ENCODE measurements at regions not wholly inside any gene's neighbourhood (a gene's known extent, or its start where the extent isn't known, plus 50 kb on each side); places are given as distances from the start of the nearest gene placed in this dataset.

DNA sequence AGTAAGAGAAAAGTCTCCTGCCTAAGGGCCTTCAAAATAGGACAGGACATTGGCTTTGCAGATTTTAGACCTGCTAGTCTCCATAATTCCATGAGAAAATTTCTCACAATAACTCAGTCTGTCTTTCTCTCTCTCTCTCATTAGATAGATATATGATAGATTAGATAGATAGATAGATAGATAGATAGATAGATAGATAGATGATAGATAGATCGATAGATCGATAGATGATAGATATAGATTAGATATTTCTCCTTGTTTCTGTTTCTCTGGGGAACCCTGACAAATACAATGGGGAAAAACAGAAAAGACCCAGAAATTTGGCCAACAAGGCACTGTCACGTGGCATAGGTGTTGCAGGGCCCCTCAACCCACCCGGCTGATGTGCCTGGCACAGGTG lies 84.4 kb upstream of the ALDH1B1 start:
- intact Hi-C loops (cut with micrococcal nuclease): no loop called here

GRCh38 chr9:38306899-38307298 lies 85.6 kb upstream of the ALDH1B1 start:
- DNase-seq (ENCODE audit: low spot score): no peak
- Mint-ChIP-seq H3K27ac (no peak overlapping the region), H3K4me3 (ENCODE audit: low read depth) (no peak overlapping the region), H3K36me3 (ENCODE audit: low read depth) (no peaks in the 10 kb centered on the region), H3K27me3 (ENCODE audit: low read depth) (no peaks in the 10 kb centered on the region), H3K4me1 (ENCODE audit: low read depth) (no peaks in the 10 kb centered on the region), H3K9me3 (no peaks in the 10 kb centered on the region)
- intact Hi-C loops (cut with micrococcal nuclease): no loop called here

More for the DNA sequence above, 84.4 kb upstream of the ALDH1B1 start:
- Mint-ChIP-seq H3K27ac (no peak overlapping the region), H3K4me1 (ENCODE audit: low read depth) (no peaks in the 10 kb centered on the region), H3K36me3 (ENCODE audit: low read depth) (no peaks in the 10 kb centered on the region), H3K4me3 (ENCODE audit: low read depth) (no peak overlapping the region), H3K9me3 (no peaks in the 10 kb centered on the region), H3K27me3 (ENCODE audit: low read depth) (no peaks in the 10 kb centered on the region)
- DNase-seq (ENCODE audit: low spot score): no peak

GRCh38 chr9:38305582-38305981 lies 86.9 kb upstream of the ALDH1B1 start:
- DNase-seq (ENCODE audit: low spot score): no peak
- intact Hi-C loops (cut with micrococcal nuclease): no loop called here
- no peak overlapping the region for H3K4me3 Mint-ChIP-seq (ENCODE audit: low read depth)
- H3K9me3 Mint-ChIP-seq: no peaks in the 10 kb centered on the region
- no peak overlapping the region for H3K27ac Mint-ChIP-seq
- no peaks in the 10 kb centered on the region for H3K36me3 Mint-ChIP-seq (ENCODE audit: low read depth)
- no peaks in the 10 kb centered on the region for H3K4me1 Mint-ChIP-seq (ENCODE audit: low read depth)
- H3K27me3 Mint-ChIP-seq (ENCODE audit: low read depth): no peaks in the 10 kb centered on the region

DNA sequence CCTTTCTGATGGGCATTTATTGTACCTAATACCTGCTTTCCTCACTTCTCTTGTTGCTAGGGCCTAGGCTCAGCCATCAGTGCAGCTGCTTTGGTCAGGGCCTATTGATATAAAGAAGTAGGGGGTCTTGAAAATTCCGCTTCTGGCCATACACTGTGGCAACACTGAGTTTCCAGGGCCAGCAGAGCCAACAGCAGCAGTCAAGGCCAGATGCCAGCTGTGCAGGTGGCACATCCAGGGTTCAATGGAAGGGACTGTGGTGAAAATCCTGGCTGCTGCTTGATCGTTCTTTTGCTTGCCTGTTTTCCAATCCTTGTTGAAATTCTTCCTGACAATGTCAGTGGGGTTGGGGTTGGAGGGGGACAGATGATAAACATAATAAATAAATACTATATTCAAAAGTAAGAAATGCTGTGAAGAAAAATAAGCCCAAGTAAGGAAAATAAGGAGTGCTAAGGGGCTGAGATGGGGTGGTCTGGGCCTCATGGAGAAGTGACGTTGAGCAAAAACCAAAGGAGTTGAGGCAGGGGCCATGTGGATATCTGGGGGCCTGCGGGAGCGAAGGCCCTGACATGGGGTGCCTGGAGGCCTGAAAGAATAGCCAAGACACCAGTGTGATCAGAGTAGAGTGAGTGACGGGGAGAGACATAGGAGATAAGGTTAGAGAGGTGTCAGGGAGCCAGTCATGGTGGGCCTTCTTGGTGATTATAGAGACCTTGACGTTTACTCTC lies 91.0 kb upstream of the ALDH1B1 start:
- H3K27ac Mint-ChIP-seq: no peak overlapping the region
- H3K27me3 Mint-ChIP-seq (ENCODE audit: low read depth): peaks cover 4% of the 10 kb centered on the region
- intact Hi-C loops (cut with micrococcal nuclease): no loop called here
- no peak overlapping the region for H3K4me3 Mint-ChIP-seq (ENCODE audit: low read depth)
- H3K4me1 Mint-ChIP-seq (ENCODE audit: low read depth): no peaks in the 10 kb centered on the region
- no peak for DNase-seq (ENCODE audit: low spot score)
- no peaks in the 10 kb centered on the region for H3K9me3 Mint-ChIP-seq
- no peaks in the 10 kb centered on the region for H3K36me3 Mint-ChIP-seq (ENCODE audit: low read depth)

DNA sequence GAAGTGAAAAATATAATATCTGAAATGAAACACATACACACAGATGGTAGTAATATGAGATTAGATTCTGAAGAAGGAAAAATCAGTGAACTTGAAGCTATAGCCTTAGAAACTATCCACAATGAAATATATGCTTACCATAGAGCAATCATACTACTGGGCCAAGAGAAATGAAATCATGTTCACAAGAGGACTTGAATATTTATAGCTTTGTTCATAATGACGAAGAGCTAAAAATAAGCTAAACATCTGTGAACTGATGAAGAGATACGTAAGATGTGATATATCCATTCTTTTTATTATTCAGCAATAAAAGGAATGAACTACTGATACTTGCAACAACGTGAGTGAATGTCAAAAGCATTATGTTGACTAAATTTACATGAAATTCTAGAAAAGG lies 92.6 kb upstream of the ALDH1B1 start:
- no peaks in the 10 kb centered on the region for H3K36me3 Mint-ChIP-seq (ENCODE audit: low read depth)
- H3K4me3 Mint-ChIP-seq (ENCODE audit: low read depth): no peak overlapping the region
- no peak overlapping the region for H3K27ac Mint-ChIP-seq
- H3K27me3 Mint-ChIP-seq (ENCODE audit: low read depth): peaks cover 4% of the 10 kb centered on the region
- no peaks in the 10 kb centered on the region for H3K4me1 Mint-ChIP-seq (ENCODE audit: low read depth)
- DNase-seq (ENCODE audit: low spot score): no peak
- H3K9me3 Mint-ChIP-seq: no peaks in the 10 kb centered on the region
- intact Hi-C loops (cut with micrococcal nuclease): no loop called here

- Mint-ChIP-seq H3K27me3 (ENCODE audit: low read depth) (peaks cover 4% of the 10 kb centered on the region), H3K27ac (no peak overlapping the region), H3K4me1 (ENCODE audit: low read depth) (no peaks in the 10 kb centered on the region), H3K9me3 (no peaks in the 10 kb centered on the region), H3K36me3 (ENCODE audit: low read depth) (no peaks in the 10 kb centered on the region), H3K4me3 (ENCODE audit: low read depth) (no peak overlapping the region)
- no peak for DNase-seq (ENCODE audit: low spot score)
- intact Hi-C loops (cut with micrococcal nuclease): no loop called here
Measured at GRCh38 chr9:38298904-38299303, 93.6 kb upstream of the ALDH1B1 start.

- H3K9me3 Mint-ChIP-seq: no peaks in the 10 kb centered on the region
- intact Hi-C loops (cut with micrococcal nuclease): no loop called here
- H3K4me3 Mint-ChIP-seq (ENCODE audit: low read depth): no peak overlapping the region
- H3K4me1 Mint-ChIP-seq (ENCODE audit: low read depth): no peaks in the 10 kb centered on the region
- no peak for DNase-seq (ENCODE audit: low spot score)
- peaks cover 4% of the 10 kb centered on the region for H3K27me3 Mint-ChIP-seq (ENCODE audit: low read depth)
- H3K36me3 Mint-ChIP-seq (ENCODE audit: low read depth): no peaks in the 10 kb centered on the region
- H3K27ac Mint-ChIP-seq: no peak overlapping the region
Measured at GRCh38 chr9:38298503-38298902, 94.0 kb upstream of the ALDH1B1 start.

DNA sequence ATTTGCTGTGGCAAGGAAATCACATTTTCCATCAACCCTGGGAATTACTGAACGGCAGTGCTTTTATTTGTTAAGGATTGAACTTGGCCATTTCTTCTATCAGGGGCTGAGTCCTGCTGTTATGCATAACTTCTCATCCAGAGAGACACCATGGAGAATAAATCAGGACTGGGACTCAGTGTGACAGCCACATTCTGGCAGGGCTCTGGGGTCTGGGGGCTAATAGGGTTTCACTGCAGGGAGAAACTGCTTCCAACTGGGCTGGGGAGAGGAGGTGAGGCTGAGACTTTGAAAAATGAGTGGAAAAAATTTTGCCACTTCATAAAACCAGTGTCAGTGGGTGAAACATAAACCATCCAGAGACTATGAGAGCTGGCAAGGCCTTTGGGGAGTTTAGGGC lies 95.7 kb upstream of the ALDH1B1 start:
- intact Hi-C loops (cut with micrococcal nuclease): no loop called here
- Mint-ChIP-seq H3K4me3 (ENCODE audit: low read depth) (no peak overlapping the region), H3K9me3 (no peaks in the 10 kb centered on the region), H3K4me1 (ENCODE audit: low read depth) (no peaks in the 10 kb centered on the region), H3K27me3 (ENCODE audit: low read depth) (peaks cover 5% of the 10 kb centered on the region), H3K27ac (no peak overlapping the region), H3K36me3 (ENCODE audit: low read depth) (no peaks in the 10 kb centered on the region)
- no peak for DNase-seq (ENCODE audit: low spot score)

DNA sequence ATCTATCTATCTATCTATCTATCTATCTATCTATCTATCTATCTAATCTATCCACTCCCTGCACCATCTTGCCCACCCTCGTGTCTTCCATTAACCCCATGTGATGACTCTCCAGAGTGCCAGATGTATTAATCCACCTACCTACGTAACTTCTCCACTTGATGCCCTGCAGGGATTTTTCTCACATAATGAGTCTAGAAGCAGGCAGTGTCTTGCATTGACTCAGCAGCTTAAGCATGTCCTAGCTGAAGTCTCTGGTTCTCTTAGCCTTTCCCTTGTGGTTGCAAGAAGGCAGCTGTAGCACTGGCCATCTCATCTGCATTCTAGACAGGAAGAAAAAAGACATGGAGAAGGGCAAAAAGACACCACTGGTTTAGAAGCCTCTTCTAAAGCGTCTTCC lies 96.7 kb upstream of the ALDH1B1 start:
- no peak overlapping the region for H3K4me3 Mint-ChIP-seq (ENCODE audit: low read depth)
- intact Hi-C loops (cut with micrococcal nuclease): no loop called here
- H3K36me3 Mint-ChIP-seq (ENCODE audit: low read depth): no peaks in the 10 kb centered on the region
- H3K4me1 Mint-ChIP-seq (ENCODE audit: low read depth): no peaks in the 10 kb centered on the region
- H3K9me3 Mint-ChIP-seq: no peaks in the 10 kb centered on the region
- H3K27ac Mint-ChIP-seq: no peak overlapping the region
- H3K27me3 Mint-ChIP-seq (ENCODE audit: low read depth): peaks cover 5% of the 10 kb centered on the region
- DNase-seq (ENCODE audit: low spot score): no peak

DNA sequence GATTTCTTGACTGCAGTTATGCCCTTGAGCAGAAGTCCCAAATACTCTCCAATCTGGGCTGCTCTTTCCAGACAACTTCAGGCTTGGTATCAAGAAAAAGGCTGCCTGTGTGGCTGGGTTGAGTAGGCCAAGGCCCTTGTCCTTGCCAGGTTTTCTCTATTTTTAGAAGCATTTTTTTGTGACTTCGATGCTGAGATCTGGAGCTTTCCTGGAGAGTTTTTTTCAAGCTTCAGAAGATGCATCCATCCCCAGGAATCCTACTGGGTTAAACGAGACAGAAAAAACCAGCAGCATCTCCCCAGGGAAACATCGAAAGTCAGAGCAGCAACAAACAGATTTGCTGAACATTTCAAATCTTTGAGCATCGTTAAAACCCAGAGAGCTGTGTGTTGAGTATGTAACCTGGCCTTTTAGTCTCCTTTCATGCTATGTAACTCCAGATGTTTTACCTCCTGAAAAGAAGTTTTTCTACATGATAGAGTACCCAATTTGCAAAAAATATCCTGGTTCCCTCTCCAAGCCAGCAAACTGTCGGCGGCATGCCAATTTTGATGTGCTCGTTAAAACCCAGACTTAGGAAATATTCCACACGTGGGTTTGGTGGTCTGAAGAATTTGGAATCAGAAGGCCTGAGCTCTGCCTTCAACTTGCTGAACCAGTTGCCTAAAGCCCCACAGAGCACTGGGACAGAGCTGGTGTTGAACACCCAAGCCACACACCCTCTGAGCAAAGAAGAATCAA lies 98.1 kb upstream of the ALDH1B1 start:
- no peak overlapping the region for H3K27ac Mint-ChIP-seq
- peaks cover 1% of the 10 kb centered on the region for H3K27me3 Mint-ChIP-seq (ENCODE audit: low read depth)
- H3K4me1 Mint-ChIP-seq (ENCODE audit: low read depth): no peaks in the 10 kb centered on the region
- DNase-seq (ENCODE audit: low spot score): no peak
- H3K9me3 Mint-ChIP-seq: no peaks in the 10 kb centered on the region
- H3K36me3 Mint-ChIP-seq (ENCODE audit: low read depth): no peaks in the 10 kb centered on the region
- H3K4me3 Mint-ChIP-seq (ENCODE audit: low read depth): no peak overlapping the region
- intact Hi-C loops (cut with micrococcal nuclease): no loop called here

DNA sequence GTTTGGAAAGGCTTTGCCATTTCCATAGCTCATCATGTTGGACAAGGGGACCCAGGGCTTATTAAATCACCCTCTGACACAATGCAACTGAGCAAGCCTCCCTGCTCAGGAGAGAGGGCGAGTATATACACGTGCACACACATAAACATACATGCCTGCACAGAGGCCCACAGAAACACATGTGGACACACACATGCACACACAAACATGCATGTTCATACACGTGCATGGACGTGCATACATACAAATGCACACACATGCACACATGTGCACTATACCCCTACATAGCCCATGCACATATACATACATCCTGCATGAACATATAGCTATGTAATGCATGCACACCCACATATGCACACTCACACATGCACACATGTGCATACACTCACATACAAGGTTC lies 99.5 kb upstream of the ALDH1B1 start:
- Mint-ChIP-seq H3K27ac (no peak overlapping the region), H3K27me3 (ENCODE audit: low read depth) (peaks cover 1% of the 10 kb centered on the region), H3K9me3 (no peaks in the 10 kb centered on the region), H3K36me3 (ENCODE audit: low read depth) (no peaks in the 10 kb centered on the region), H3K4me3 (ENCODE audit: low read depth) (no peak overlapping the region), H3K4me1 (ENCODE audit: low read depth) (no peaks in the 10 kb centered on the region)
- intact Hi-C loops (cut with micrococcal nuclease): no loop called here
- no peak for DNase-seq (ENCODE audit: low spot score)

DNA sequence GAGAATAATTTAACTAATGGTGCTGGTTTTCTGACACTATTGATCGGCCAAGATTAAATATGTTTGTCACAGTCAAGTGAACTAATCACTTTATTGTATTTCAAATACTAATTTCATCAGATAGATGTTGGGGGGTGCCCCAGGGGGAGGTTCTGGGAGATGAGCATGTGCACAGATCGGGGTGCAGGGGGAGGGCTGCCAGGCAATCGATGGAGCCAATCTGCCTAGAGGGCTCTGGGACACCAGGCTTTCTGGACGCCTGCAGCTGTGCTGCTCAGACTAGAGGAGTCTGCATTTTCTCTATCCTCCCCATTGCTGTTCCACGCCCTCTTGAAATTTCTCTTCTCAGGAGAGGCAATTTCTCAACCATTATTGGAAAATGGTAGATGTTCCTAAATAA lies 100.0 kb upstream of the ALDH1B1 start:
- no peak overlapping the region for H3K27ac Mint-ChIP-seq
- H3K27me3 Mint-ChIP-seq (ENCODE audit: low read depth): peaks cover 1% of the 10 kb centered on the region
- H3K4me3 Mint-ChIP-seq (ENCODE audit: low read depth): no peak overlapping the region
- DNase-seq (ENCODE audit: low spot score): no peak
- no peaks in the 10 kb centered on the region for H3K9me3 Mint-ChIP-seq
- no peaks in the 10 kb centered on the region for H3K36me3 Mint-ChIP-seq (ENCODE audit: low read depth)
- intact Hi-C loops (cut with micrococcal nuclease): no loop called here
- H3K4me1 Mint-ChIP-seq (ENCODE audit: low read depth): no peaks in the 10 kb centered on the region

DNA sequence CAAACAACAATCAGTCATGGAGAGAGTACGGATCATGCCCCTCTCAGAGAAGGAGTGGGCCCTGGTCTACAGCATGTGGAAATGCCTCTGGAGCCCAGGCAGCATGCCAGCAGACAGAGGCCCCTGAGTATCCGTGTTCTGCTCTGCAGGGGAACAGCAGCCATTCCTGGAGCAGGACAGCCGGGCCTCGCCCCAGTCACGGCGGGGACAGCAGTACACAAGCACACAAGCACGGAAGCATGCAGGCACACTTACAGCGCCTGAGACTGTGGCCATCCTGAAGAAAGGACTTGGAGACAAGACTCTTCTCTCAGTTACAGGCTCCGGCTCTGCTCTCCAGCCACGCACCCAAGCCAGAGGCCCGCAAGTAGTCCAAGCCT lies 102.6 kb upstream of the ALDH1B1 start:
- Mint-ChIP-seq H3K9me3 (no peaks in the 10 kb centered on the region), H3K4me1 (ENCODE audit: low read depth) (no peaks in the 10 kb centered on the region), H3K36me3 (ENCODE audit: low read depth) (no peaks in the 10 kb centered on the region), H3K27me3 (ENCODE audit: low read depth) (peaks cover 1% of the 10 kb centered on the region), H3K4me3 (ENCODE audit: low read depth) (no peak overlapping the region), H3K27ac (no peak overlapping the region)
- intact Hi-C loops (cut with micrococcal nuclease): no loop called here
- no peak for DNase-seq (ENCODE audit: low spot score)

Data from activated T-helper 2 cell treated with anti-CD3 and anti-CD28 coated beads, Interferon-gamma antibody, Interleukin-2, Interleukin-4, amounts not matched to agents 10 μg/mL and 5 μg/mL and 100 μg/mL, durations not matched to agents 14 hours and 24 hours and 36 hours (primary cell).